ENCODE measurements at regions not wholly inside any gene's neighbourhood (a gene's known extent, or its start where the extent isn't known, plus 50 kb on each side); places are given as distances from the start of the nearest gene placed in this dataset.
"Not testable (repeated sequence)": the region's sequence is repeated elsewhere in the genome, so short reads cannot be mapped to it uniquely, and the experiment has no call there.

DNA sequence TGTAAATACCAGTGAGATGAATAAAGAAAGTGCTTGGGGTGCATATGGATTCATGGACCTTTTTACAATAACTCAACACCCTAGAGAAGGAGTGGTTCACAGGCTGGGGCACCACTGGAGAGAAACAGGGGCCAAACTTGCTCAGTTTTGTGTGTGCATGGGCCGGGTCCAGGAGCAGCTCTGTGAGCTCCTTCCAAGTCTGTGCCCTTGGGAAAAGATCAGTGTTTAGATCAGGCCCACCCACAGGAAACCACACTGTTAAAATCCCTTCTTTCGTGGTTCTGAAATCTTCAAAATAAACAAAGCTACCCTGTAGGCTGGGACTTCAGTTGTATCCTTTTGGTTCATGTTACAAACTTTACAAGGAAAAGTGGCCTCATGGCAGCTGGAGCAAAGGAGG lies 156.1 kb upstream of the TMEM260 start:
- Mint-ChIP-seq H3K4me1 (peaks cover 0 to 4% (median 0%) of the 10 kb centered on the region in 3 donors), H3K4me3 (no peak overlapping the region), H3K9me3 (no peaks in the 10 kb centered on the region), H3K27ac (no peak overlapping the region), H3K27me3 (peaks cover 3 to 4% of the 10 kb centered on the region in 2 donors), H3K36me3 (no peaks in the 10 kb centered on the region)
- H3K4me1 ChIP-seq (ENCODE audit: insufficient read depth, low read length), result no peaks in the 10 kb centered on the region
- H3K4me3 ChIP-seq (ENCODE audit: low read length), result no peak overlapping the region
- no peak for DNase-seq
- H3K36me3 ChIP-seq (ENCODE audit: insufficient read depth, low read length), result no peaks in the 10 kb centered on the region
- ChIA-PET CTCF (no interaction called here), POLR2A (no interaction called here)
- no peak overlapping the region for H3K27ac ChIP-seq (ENCODE audit: low read depth, low read length)
- peaks cover 3% of the 10 kb centered on the region for H3K27me3 ChIP-seq (ENCODE audit: insufficient read depth, low read length, poor library complexity, severe bottlenecking)
- H3K9me3 ChIP-seq (ENCODE audit: low read length), result no peaks in the 10 kb centered on the region

DNA sequence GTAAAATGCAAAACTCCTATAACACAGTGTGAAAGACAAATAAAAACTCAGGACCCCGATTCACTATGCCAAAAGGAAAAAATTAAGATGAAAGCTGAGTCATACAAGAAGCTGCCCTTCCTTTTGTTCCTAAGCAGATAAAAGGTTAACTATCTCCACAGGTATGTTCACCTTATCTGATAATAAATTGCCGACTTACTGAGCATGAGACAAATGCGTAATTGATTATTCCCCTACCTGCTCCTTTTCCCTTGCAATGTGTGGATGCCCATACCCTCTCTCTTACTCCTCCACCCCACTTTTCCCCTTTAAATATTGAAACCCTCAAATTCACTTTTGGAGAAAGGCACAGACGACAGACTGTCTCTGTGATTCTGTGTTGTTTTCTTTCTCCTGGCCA lies 148.6 kb upstream of the TMEM260 start:
- peaks cover 2% of the 10 kb centered on the region for H3K27me3 ChIP-seq (ENCODE audit: insufficient read depth, low read length, poor library complexity, severe bottlenecking)
- no peaks in the 10 kb centered on the region for H3K4me1 Mint-ChIP-seq
- H3K36me3 Mint-ChIP-seq, result no peaks in the 10 kb centered on the region
- DNase-seq, result no peak
- CTCF ChIA-PET, result no interaction called here
- no peak overlapping the region for H3K27ac Mint-ChIP-seq
- no peaks in the 10 kb centered on the region for H3K36me3 ChIP-seq (ENCODE audit: insufficient read depth, low read length)
- no peak overlapping the region for H3K4me3 ChIP-seq (ENCODE audit: low read length)
- H3K4me1 ChIP-seq (ENCODE audit: insufficient read depth, low read length), result no peaks in the 10 kb centered on the region
- no peaks in the 10 kb centered on the region for H3K9me3 ChIP-seq (ENCODE audit: low read length)
- peaks cover 3 to 4% of the 10 kb centered on the region in 2 donors for H3K27me3 Mint-ChIP-seq
- H3K27ac ChIP-seq (ENCODE audit: low read depth, low read length), result no peak overlapping the region
- no peak overlapping the region for H3K4me3 Mint-ChIP-seq
- no peaks in the 10 kb centered on the region for H3K9me3 Mint-ChIP-seq
- POLR2A ChIA-PET, result no interaction called here

DNA sequence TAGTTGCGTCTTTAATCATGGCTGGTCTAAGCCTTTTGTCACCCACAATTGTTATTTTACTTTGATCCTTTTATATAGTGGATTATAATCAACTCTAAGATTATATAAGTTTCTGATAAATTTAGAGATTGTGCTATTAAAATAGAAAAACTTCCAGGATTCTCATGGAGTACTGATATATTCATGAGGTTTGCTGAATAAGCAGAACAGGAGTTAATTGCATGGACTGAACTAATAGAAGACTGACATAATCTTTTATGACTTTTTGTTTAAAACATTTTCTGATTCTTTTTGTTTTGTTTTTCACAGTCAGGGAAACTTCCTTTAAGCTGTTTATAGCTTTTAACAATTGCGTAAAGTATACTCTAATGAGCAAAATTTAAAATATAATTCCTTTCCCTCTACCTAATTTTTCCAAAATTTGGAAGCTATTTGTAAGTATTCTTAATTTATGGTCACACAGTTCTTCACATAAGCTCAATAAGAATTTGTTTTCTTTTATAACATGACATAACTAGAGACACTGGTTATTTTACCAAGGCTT lies 129.9 kb upstream of the TMEM260 start:
- Mint-ChIP-seq H3K27me3 (peaks cover 18 to 43% of the 10 kb centered on the region in 2 donors), H3K4me3 (no peak overlapping the region), H3K27ac (no peak overlapping the region), H3K36me3 (peaks cover 0 to 6% (median 0%) of the 10 kb centered on the region in 3 donors), H3K9me3 (peaks cover 0 to 17% (median 8%) of the 10 kb centered on the region in 5 donors), H3K4me1 (peaks cover 0 to 2% (median 0%) of the 10 kb centered on the region in 3 donors)
- H3K27me3 ChIP-seq (ENCODE audit: insufficient read depth, low read length, poor library complexity, severe bottlenecking), result no peaks in the 10 kb centered on the region
- no peaks in the 10 kb centered on the region for H3K9me3 ChIP-seq (ENCODE audit: low read length)
- no peak overlapping the region for H3K27ac ChIP-seq (ENCODE audit: low read depth, low read length)
- no peak for DNase-seq
- ChIA-PET CTCF (no interaction called here), POLR2A (no interaction called here)
- H3K4me1 ChIP-seq (ENCODE audit: insufficient read depth, low read length), result no peaks in the 10 kb centered on the region
- H3K4me3 ChIP-seq (ENCODE audit: low read length), result no peak overlapping the region
- H3K36me3 ChIP-seq (ENCODE audit: insufficient read depth, low read length), result no peaks in the 10 kb centered on the region

DNA sequence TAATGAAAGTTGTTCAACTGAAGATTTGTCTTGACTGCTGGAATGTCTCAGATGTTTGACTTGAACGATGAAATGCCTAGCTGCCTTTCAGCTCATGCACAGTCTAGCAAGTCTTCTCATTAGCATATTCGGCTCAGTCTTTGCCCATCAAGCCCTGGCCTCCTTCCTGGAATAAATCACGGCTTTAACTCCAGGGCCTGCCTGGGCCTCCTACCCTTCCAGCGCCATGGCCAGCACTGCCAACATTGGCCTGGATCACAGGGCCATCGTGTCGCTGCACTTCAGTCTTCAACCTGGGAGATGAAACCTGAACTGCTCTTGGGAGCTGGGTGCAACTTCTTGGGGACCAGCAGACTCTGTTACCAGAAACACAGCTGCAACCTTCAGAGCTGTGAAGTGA lies 126.7 kb upstream of the TMEM260 start:
- H3K4me1 ChIP-seq (ENCODE audit: insufficient read depth, low read length), result no peaks in the 10 kb centered on the region
- peaks cover 19 to 64% of the 10 kb centered on the region in 2 donors for H3K27me3 Mint-ChIP-seq
- no peak for DNase-seq
- no peak overlapping the region for H3K27ac ChIP-seq (ENCODE audit: low read depth, low read length)
- H3K4me3 ChIP-seq (ENCODE audit: low read length), result no peak overlapping the region
- H3K4me3 Mint-ChIP-seq, result no peak overlapping the region
- H3K9me3 ChIP-seq (ENCODE audit: low read length), result no peaks in the 10 kb centered on the region
- H3K36me3 ChIP-seq (ENCODE audit: insufficient read depth, low read length), result no peaks in the 10 kb centered on the region
- no peaks in the 10 kb centered on the region for H3K4me1 Mint-ChIP-seq
- H3K9me3 Mint-ChIP-seq, result peaks cover 0 to 14% (median 6%) of the 10 kb centered on the region in 5 donors
- H3K27me3 ChIP-seq (ENCODE audit: insufficient read depth, low read length, poor library complexity, severe bottlenecking), result no peaks in the 10 kb centered on the region
- ChIA-PET POLR2A (no interaction called here), CTCF (no interaction called here)
- H3K27ac Mint-ChIP-seq, result no peak overlapping the region
- peaks cover 0 to 6% (median 0%) of the 10 kb centered on the region in 3 donors for H3K36me3 Mint-ChIP-seq

DNA sequence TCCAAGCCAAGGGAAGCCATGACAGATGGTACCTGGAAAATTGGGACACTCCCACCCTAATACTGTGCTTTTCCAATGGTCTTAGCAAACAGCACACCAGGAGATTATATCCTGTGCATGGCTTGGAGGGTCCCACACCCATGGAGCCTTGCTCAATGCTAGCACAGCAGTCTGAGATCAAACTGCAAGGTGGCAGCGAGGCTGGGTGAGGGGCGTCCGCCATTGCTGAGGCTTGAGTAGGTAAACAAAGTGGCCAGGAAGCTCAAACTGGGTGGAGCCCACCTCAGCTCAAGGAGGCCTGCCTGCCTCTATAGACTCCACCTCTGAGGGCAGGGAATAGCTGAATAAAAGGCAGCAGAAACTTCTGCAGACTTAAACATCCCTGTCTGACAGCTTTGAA lies 124.9 kb upstream of the TMEM260 start:
- CTCF ChIA-PET; H3K27me3 ChIP-seq (ENCODE audit: insufficient read depth, low read length, poor library complexity, severe bottlenecking); POLR2A ChIA-PET; H3K9me3 Mint-ChIP-seq; H3K9me3 ChIP-seq (ENCODE audit: low read length); H3K4me3 Mint-ChIP-seq; H3K27ac Mint-ChIP-seq; H3K4me1 ChIP-seq (ENCODE audit: insufficient read depth, low read length); H3K4me1 Mint-ChIP-seq; H3K36me3 ChIP-seq (ENCODE audit: insufficient read depth, low read length); H3K27ac ChIP-seq (ENCODE audit: low read depth, low read length); H3K4me3 ChIP-seq (ENCODE audit: low read length); H3K36me3 Mint-ChIP-seq; DNase-seq: not testable (repeated sequence)
- H3K27me3 Mint-ChIP-seq, result peaks cover 12 to 52% of the 10 kb centered on the region in 2 donors

DNA sequence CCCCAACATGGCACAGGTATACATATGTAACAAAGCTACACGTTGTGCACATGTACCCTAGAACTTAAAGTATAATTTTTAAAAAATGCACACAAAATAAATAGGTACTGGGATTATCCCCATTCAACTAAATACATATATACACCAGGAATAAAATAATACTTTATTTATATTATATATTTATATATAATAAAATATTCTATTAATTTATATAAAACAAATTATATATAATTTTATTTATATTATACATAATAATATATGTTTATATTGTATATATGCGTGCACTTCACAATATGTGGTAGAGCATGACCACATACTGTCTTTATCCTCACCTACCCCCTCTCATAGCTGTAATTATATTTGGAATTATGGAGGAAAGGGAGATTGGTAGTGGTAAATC lies 119.1 kb upstream of the TMEM260 start:
- H3K27me3 ChIP-seq (ENCODE audit: insufficient read depth, low read length, poor library complexity, severe bottlenecking), result no peaks in the 10 kb centered on the region
- POLR2A ChIA-PET, result no interaction called here
- no peaks in the 10 kb centered on the region for H3K36me3 Mint-ChIP-seq
- H3K4me3 ChIP-seq (ENCODE audit: low read length), result no peak overlapping the region
- no peak overlapping the region for H3K4me3 Mint-ChIP-seq
- H3K9me3 Mint-ChIP-seq, result peaks cover 0 to 8% (median 0%) of the 10 kb centered on the region in 5 donors
- no peaks in the 10 kb centered on the region for H3K4me1 Mint-ChIP-seq
- H3K9me3 ChIP-seq (ENCODE audit: low read length), result no peaks in the 10 kb centered on the region
- no peaks in the 10 kb centered on the region for H3K4me1 ChIP-seq (ENCODE audit: insufficient read depth, low read length)
- no peak for DNase-seq
- no peaks in the 10 kb centered on the region for H3K36me3 ChIP-seq (ENCODE audit: insufficient read depth, low read length)
- H3K27me3 Mint-ChIP-seq, result peaks cover 9 to 49% of the 10 kb centered on the region in 2 donors
- no peak overlapping the region for H3K27ac ChIP-seq (ENCODE audit: low read depth, low read length)
- CTCF ChIA-PET, result no interaction called here
- no peak overlapping the region for H3K27ac Mint-ChIP-seq

DNA sequence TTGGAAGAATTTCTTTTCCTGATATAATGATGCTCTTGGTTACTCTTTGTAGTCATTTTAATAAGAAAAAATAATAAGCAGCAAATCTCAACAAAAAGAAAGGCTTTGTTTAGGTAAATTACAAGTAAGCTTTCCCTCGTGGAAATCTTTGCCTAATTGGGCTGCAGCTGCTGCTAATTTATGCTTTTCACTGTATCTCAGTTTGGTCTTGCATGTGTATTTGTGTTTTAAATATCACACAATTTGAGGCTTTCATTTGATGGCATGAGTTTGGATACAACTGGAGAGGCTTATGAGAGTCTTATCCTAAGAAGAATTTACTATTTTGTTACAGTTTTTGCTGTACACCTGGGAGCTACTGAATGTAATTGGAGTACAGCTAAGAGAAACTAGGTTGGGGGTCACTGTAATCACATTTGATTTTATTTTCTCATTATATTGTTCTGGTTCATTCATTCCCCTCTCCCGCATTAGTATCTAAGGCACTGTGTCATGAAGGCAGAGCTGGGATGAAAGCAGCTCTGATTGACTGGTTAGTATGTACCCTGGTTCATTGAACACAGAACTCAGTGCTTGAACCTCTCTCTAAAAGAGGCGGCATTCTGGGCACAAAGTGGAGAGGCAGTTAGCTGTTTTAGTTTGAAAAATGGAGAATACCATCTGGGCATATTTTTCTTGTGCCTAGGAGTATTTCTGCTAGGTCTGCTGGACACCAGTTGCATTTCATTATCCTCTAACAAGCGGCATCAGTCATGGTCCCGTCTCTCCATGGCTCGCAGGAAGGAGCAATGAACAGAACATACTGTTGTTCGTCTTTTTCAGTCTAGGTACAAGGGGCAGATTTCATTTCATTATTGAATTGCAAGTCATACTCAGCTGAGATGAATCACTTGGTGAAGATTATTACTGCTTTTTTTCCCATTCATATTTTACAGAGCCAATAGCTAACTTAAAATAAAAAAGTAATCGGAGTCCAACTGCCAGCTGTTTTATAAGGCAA lies 118.0 kb upstream of the TMEM260 start:
- Histone ChIP-seq H3K27ac (ENCODE audit: low read depth, low read length) (no peak overlapping the region), H3K9me3 (ENCODE audit: low read length) (no peaks in the 10 kb centered on the region), H3K4me3 (ENCODE audit: low read length) (no peak overlapping the region), H3K36me3 (ENCODE audit: insufficient read depth, low read length) (no peaks in the 10 kb centered on the region), H3K4me1 (ENCODE audit: insufficient read depth, low read length) (no peaks in the 10 kb centered on the region), H3K27me3 (ENCODE audit: insufficient read depth, low read length, poor library complexity, severe bottlenecking) (no peaks in the 10 kb centered on the region)
- Mint-ChIP-seq H3K36me3 (no peaks in the 10 kb centered on the region), H3K27me3 (peaks cover 9 to 42% of the 10 kb centered on the region in 2 donors), H3K4me3 (no peak overlapping the region), H3K27ac (no peak overlapping the region), H3K4me1 (no peaks in the 10 kb centered on the region), H3K9me3 (peaks cover 0 to 8% (median 0%) of the 10 kb centered on the region in 5 donors)
- ChIA-PET POLR2A (no interaction called here), CTCF (interaction anchor here (2.2 kb wide), 1 partner anchor 12 kb away, joined by 11 read pairs; no protein-coding TSS in a partner anchor)
- DNase-seq, result no peak

DNA sequence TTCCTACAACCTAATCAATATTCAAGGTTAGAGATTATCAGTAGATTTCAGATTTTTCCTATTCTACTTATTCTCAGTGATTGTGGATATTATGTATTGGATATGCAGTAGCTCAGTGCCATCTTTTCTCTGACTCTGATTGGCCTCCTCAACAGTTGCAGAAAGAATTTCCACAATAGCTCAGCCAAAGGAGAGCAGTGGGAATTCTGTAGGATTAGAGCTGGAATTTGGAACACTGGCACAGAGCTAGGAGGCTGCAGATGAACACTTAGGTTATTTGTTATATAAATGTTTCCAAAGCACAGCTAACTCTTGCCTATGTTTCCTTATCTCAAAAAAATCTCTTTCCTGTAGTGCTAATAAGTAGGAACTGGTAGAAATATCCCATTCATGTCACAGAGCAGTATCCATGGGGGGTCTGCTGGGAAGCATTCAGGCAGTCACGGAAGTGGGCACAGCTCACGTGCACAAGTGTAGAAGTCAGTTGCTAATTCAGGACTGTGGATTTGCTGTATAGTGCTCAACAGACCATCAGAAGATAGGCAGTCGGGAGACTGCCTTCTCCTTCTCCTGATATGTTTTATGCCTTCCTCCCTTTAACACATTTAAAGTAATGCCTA lies 116.2 kb upstream of the TMEM260 start:
- no peaks in the 10 kb centered on the region for H3K9me3 ChIP-seq (ENCODE audit: low read length)
- Mint-ChIP-seq H3K36me3 (no peaks in the 10 kb centered on the region), H3K27ac (no peak overlapping the region), H3K4me1 (no peaks in the 10 kb centered on the region), H3K4me3 (no peak overlapping the region), H3K9me3 (peaks cover 0 to 6% (median 0%) of the 10 kb centered on the region in 5 donors), H3K27me3 (peaks cover 4 to 26% of the 10 kb centered on the region in 2 donors)
- ChIA-PET POLR2A (no interaction called here), CTCF (no interaction called here)
- H3K36me3 ChIP-seq (ENCODE audit: insufficient read depth, low read length), result no peaks in the 10 kb centered on the region
- no peaks in the 10 kb centered on the region for H3K27me3 ChIP-seq (ENCODE audit: insufficient read depth, low read length, poor library complexity, severe bottlenecking)
- no peak overlapping the region for H3K27ac ChIP-seq (ENCODE audit: low read depth, low read length)
- no peak for DNase-seq
- no peak overlapping the region for H3K4me3 ChIP-seq (ENCODE audit: low read length)
- H3K4me1 ChIP-seq (ENCODE audit: insufficient read depth, low read length), result no peaks in the 10 kb centered on the region
